Breast epithelium (tissue), 4 donors: ENCODE measurements at regions not wholly inside any gene's neighbourhood (a gene's known extent, or its start where the extent isn't known, plus 50 kb on each side); places are given as distances from the start of the nearest gene placed in this dataset.

Experiments
- DNase-seq, 2 donors: peaks; one replicate each; pipeline ENCODE4 v3.0.0-alpha.2; 2019; ENCODE audit warnings: low spot score in 2 of 2
- H3K27ac ChIP-seq, 2 donors: fragments of 200-600 bp; sonication (generic) in 1 of 2; one replicate each; pipeline ENCODE4 v1.5.1; 2016 to 2019; ENCODE audit warnings: mild to moderate bottlenecking in 1 of 2
- H3K27me3 ChIP-seq, 2 donors: fragments of 200-600 bp; sonication (generic) in 1 of 2; one replicate each; pipeline versions ENCODE4 v1.5.1 to v1.6.0; 2017 to 2019; ENCODE audit warnings: control low read depth in 1 of 2, mild to moderate bottlenecking in 1 of 2
- H3K36me3 ChIP-seq: fragments of 200-600 bp; one replicate; pipeline ENCODE4 v1.5.1; 2019
- H3K4me1 ChIP-seq, 2 donors: fragments of 200-600 bp; sonication (generic); one replicate each; pipeline ENCODE4 v1.5.1; 2016 to 2019; ENCODE audit warnings: control low read depth in 1 of 2
- H3K4me3 ChIP-seq, 3 donors: fragments of 200-600 bp; sonication (generic); 1 replicate in 2 of 3; 2 replicates in 1 of 3; pipeline ENCODE4 v1.5.1; 2016 to 2019; ENCODE audit warnings: mild to moderate bottlenecking in 3 of 3, moderate library complexity in 2 of 3
- H3K9me3 ChIP-seq, 2 donors: fragments of 200-600 bp; sonication (generic) in 1 of 2; one replicate each; pipeline ENCODE4 v1.5.1; 2016 to 2019; ENCODE audit warnings: control low read depth in 1 of 2
- POLR2A ChIP-seq: fragments of 450-650 bp; IDR thresholded peaks from one replicate; pipeline ENCODE4 v1.6.1; 2016; ENCODE audit warnings: antibody characterized with exemption, mild to moderate bottlenecking, moderate library complexity
- POLR2AphosphoS5 ChIP-seq, 3 donors: sonication (generic); formaldehyde crosslinking; IDR thresholded peaks; one replicate each; pipeline ENCODE4 v1.6.1; 2017; ENCODE audit warnings: antibody characterized with exemption in 3 of 3
- intact Hi-C: fragments of 100-400 bp; cut with DNase I; formaldehyde crosslinking; loops from one replicate; pipeline ENCODE4 v1.15.1; 2023; ENCODE audit warnings: low total_unique reads
- TF ChIP-seq, protein P1 (sequence below), 3 donors: fragments of 450-650 bp; IDR thresholded peaks; one replicate each; pipeline ENCODE4 v1.5.1; 2016 to 2017; ENCODE audit warnings: antibody characterized with exemption in 3 of 3, mild to moderate bottlenecking in 3 of 3, moderate library complexity in 3 of 3

DNA sequence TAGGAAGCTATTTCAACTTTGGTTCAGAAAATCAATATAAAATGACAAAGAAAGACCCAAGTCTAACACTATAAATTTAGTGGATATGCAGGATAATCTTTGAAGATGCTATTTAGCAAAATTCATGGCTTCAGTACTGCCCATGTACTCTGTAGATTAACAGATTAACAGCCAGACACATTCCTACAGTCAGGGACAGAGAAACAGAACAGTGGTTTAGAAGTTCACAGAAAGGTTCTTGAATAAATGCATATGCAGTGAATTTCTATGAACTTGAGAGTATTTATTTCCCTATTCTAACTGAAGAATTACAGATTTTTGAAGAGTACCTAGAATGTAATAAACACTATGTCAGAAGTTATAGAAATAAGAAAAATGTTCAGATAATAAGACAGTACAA lies 222.8 kb downstream of the KLF12 start:
- H3K27ac ChIP-seq: no peak overlapping the region
- TF ChIP-seq, protein P1, sequence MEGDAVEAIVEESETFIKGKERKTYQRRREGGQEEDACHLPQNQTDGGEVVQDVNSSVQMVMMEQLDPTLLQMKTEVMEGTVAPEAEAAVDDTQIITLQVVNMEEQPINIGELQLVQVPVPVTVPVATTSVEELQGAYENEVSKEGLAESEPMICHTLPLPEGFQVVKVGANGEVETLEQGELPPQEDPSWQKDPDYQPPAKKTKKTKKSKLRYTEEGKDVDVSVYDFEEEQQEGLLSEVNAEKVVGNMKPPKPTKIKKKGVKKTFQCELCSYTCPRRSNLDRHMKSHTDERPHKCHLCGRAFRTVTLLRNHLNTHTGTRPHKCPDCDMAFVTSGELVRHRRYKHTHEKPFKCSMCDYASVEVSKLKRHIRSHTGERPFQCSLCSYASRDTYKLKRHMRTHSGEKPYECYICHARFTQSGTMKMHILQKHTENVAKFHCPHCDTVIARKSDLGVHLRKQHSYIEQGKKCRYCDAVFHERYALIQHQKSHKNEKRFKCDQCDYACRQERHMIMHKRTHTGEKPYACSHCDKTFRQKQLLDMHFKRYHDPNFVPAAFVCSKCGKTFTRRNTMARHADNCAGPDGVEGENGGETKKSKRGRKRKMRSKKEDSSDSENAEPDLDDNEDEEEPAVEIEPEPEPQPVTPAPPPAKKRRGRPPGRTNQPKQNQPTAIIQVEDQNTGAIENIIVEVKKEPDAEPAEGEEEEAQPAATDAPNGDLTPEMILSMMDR (IDR thresholded peaks at IDR 0.05): no peak
- no peak for TF ChIP-seq POLR2A
- TF ChIP-seq POLR2AphosphoS5 (IDR thresholded peaks at IDR 0.05): no peak
- H3K36me3 ChIP-seq: no peaks in the 10 kb centered on the region
- H3K9me3 ChIP-seq: no peaks in the 10 kb centered on the region
- H3K4me1 ChIP-seq: no peaks in the 10 kb centered on the region
- no peak for DNase-seq
- intact Hi-C loops: no loop called here
- H3K27me3 ChIP-seq: no peaks in the 10 kb centered on the region
- H3K4me3 ChIP-seq: no peak overlapping the region

DNA sequence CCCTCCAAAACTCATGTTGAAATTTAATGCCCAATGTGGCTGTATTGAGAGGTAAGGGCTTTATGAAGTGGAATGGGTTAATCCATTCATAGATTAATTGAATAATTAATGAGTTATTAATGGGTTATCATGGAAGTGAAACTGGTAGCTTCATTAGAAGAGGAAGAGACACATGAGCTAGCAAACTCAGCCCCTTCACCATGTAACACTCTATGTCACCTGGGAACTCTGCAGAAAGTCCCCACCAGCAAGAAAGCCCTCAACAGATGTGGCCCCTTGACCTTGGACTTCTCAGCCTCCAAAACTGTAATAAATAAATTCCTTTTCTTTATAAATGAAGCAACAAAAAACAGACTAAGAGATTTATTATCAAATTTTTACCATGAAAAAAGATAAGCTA lies 223.5 kb downstream of the KLF12 start:
- Histone ChIP-seq H3K9me3 (no peaks in the 10 kb centered on the region), H3K4me3 (no peak overlapping the region), H3K4me1 (no peaks in the 10 kb centered on the region), H3K27ac (no peak overlapping the region), H3K27me3 (no peaks in the 10 kb centered on the region), H3K36me3 (no peaks in the 10 kb centered on the region)
- no peak for TF ChIP-seq POLR2A
- no peak for TF ChIP-seq POLR2AphosphoS5 (IDR thresholded peaks at IDR 0.05)
- TF ChIP-seq, protein P1 (IDR thresholded peaks at IDR 0.05): no peak
- intact Hi-C loops: no loop called here
- no peak for DNase-seq

DNA sequence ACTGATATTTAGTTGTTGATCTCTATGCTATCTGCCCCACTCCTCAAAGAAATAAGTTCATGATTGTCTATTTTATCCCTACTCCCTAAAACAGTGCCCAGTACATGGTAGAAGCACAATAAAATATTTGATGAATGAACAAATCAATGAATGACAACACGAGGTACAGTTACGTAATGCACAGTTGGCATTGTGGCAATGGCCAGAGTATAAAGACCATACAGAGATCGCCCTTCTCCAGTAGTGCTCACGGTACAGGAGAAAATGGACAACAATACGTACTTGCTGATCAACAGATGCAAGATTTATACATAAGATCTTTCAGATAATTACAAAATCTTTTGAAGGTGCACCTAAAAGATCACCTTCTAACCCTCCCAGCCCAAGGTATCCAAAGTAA lies 225.4 kb downstream of the KLF12 start:
- Histone ChIP-seq H3K27me3 (no peaks in the 10 kb centered on the region), H3K27ac (no peak overlapping the region), H3K4me1 (no peaks in the 10 kb centered on the region), H3K36me3 (no peaks in the 10 kb centered on the region), H3K4me3 (no peak overlapping the region), H3K9me3 (no peaks in the 10 kb centered on the region)
- intact Hi-C loops: no loop called here
- TF ChIP-seq POLR2AphosphoS5 (IDR thresholded peaks at IDR 0.05) (no peak), POLR2A (no peak)
- TF ChIP-seq, protein P1 (IDR thresholded peaks at IDR 0.05): no peak
- no peak for DNase-seq

DNA sequence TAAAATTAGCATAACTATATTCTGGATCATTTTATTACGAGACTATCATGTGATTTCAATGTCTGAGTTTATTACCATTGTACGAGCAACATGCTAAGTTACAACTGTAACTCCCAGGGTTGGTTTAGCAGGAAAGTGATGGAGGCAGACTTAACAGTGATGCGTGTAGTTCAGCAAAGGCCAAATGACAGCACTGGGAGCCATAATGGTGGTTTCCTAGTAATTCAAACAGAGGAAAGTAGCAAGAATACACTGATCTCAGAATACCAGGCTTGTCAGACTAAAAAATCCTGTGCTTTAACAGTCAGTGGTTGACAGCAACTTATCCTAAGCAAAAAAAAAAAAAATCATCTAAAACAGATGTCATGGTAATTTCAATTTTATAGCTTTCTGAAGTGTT lies 229.6 kb downstream of the KLF12 start:
- intact Hi-C loops: no loop called here
- Histone ChIP-seq H3K9me3 (no peaks in the 10 kb centered on the region), H3K27me3 (no peaks in the 10 kb centered on the region), H3K4me1 (no peaks in the 10 kb centered on the region), H3K36me3 (no peaks in the 10 kb centered on the region), H3K27ac (no peak overlapping the region), H3K4me3 (no peak overlapping the region)
- TF ChIP-seq POLR2A (no peak), POLR2AphosphoS5 (IDR thresholded peaks at IDR 0.05) (no peak)
- DNase-seq: no peak

DNA sequence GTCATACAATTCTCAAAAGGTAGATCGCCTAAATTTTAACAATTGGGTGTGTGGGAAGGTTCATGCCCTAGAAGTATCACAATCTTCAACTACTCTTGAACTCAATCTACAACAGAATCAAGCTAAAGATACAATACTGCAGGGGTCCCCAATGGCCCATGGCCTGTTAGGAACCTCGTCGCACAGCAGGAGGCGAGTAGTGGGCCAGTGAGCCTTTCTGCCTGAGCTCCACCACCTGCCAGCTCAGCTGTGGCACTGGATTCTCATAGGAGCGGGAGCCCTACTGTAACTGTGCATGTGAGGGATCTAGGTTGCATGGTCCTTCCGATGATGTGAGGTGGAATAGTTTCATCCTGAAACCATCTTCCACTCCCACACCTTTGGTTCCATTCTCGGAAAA lies 230.6 kb downstream of the KLF12 start:
- no peaks in the 10 kb centered on the region for H3K4me1 ChIP-seq
- no peak for DNase-seq
- intact Hi-C loops: no loop called here
- H3K27ac ChIP-seq: no peak overlapping the region
- TF ChIP-seq, protein P1 (IDR thresholded peaks at IDR 0.05): no peak
- no peak for TF ChIP-seq POLR2A
- TF ChIP-seq POLR2AphosphoS5 (IDR thresholded peaks at IDR 0.05): no peak
- H3K27me3 ChIP-seq: no peaks in the 10 kb centered on the region
- H3K4me3 ChIP-seq: no peak overlapping the region
- no peaks in the 10 kb centered on the region for H3K9me3 ChIP-seq
- H3K36me3 ChIP-seq: no peaks in the 10 kb centered on the region

DNA sequence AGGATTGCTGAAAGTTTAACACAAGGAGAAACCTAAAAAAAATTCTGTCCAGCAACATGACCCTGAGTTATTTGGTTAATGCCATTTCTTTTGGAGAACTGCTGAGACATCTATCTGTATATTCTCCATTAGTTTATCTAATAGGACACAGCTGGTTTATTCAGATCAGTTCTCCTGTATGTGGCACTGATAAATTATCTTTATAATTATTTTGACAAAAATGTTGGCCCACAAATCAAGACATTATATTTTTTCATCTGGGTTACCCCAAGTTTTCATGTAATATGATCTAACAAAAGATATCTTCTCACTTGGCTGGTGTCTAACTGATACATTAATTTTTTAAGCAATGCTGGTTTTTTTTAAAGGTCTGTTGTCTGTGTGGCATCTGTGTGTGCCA lies 231.4 kb downstream of the KLF12 start:
- Histone ChIP-seq H3K9me3 (no peaks in the 10 kb centered on the region), H3K4me3 (no peak overlapping the region), H3K27me3 (no peaks in the 10 kb centered on the region), H3K27ac (no peak overlapping the region), H3K4me1 (no peaks in the 10 kb centered on the region), H3K36me3 (no peaks in the 10 kb centered on the region)
- intact Hi-C loops: no loop called here
- no peak for DNase-seq
- TF ChIP-seq, protein P1 (IDR thresholded peaks at IDR 0.05): no peak
- TF ChIP-seq POLR2A (no peak), POLR2AphosphoS5 (IDR thresholded peaks at IDR 0.05) (no peak)
